ENCODE measurements at regions not wholly inside any gene's neighbourhood (a gene's known extent, or its start where the extent isn't known, plus 50 kb on each side); places are given as distances from the start of the nearest gene placed in this dataset.

- H3K4me1 ChIP-seq (ENCODE audit: insufficient read depth, low read length), result no peaks in the 10 kb centered on the region
- H3K4me3 ChIP-seq (ENCODE audit: low read length), result no peak overlapping the region
- no peaks in the 10 kb centered on the region for H3K27me3 ChIP-seq (ENCODE audit: insufficient read depth, low read length)
- H2AFZ ChIP-seq (ENCODE audit: low read depth, low read length), result no peak overlapping the region
- H3K36me3 ChIP-seq (ENCODE audit: insufficient read depth, low read length), result no peaks in the 10 kb centered on the region
- no peaks in the 10 kb centered on the region for H3K9me3 ChIP-seq (ENCODE audit: low read length)
Observed at GRCh38 chr3:182717216-182717615, 76.1 kb upstream of the ATP11B start.

DNA sequence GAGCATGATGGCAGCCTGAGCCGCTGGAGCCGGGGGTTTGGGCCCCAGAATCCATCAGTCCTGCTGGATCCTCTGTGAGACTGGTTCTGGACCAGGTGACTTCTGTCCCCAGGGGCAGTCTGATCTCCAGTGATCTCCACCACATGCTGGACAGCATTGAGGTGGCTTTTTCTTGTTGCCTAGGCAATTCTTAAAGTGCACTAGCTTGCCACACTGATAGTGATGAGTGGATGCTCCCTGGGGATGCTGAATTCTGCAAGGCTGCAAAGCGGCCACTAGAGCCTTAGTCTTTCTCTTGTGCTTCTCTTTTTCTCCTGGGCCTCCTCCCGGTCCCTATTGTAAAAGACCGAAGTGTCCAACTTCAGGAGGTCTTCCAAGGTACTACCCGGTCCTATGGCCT is 70.4 kb upstream of the ATP11B start:
- Histone ChIP-seq H3K9me3 (ENCODE audit: low read length) (no peaks in the 10 kb centered on the region), H3K4me3 (ENCODE audit: low read length) (no peak overlapping the region), H3K36me3 (ENCODE audit: insufficient read depth, low read length) (no peaks in the 10 kb centered on the region)

DNA sequence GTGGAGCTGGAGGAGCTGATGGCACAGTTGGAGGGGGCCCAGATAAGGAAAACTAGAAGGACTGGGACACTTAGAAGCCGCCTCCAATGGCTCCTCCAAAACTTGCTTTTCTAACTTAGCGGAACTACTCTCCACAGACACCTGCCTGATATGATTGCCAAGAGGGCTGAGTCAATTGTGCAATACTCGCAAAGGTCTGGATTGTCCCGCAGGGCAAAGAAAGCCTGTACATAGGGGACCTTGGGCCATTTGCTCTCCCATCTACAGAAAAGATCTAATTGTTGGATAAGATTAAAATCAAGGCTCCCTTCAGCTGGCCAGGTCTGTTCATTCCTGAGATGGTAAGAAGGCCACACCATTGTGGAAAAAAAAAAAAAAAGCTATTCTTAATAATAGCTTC is 69.7 kb upstream of the ATP11B start:
- Histone ChIP-seq H3K4me3 (ENCODE audit: low read length) (no peak overlapping the region), H3K9me3 (ENCODE audit: low read length) (no peaks in the 10 kb centered on the region), H2AFZ (ENCODE audit: low read depth, low read length) (no peak overlapping the region), H3K27me3 (ENCODE audit: insufficient read depth, low read length) (peaks cover 3% of the 10 kb centered on the region), H3K36me3 (ENCODE audit: insufficient read depth, low read length) (no peaks in the 10 kb centered on the region), H3K4me1 (ENCODE audit: insufficient read depth, low read length) (peaks cover 15% of the 10 kb centered on the region)

More for the DNA sequence above, 70.4 kb upstream of the ATP11B start:
- H3K27me3 ChIP-seq (ENCODE audit: insufficient read depth, low read length), result peaks cover 3% of the 10 kb centered on the region
- peaks cover 15% of the 10 kb centered on the region for H3K4me1 ChIP-seq (ENCODE audit: insufficient read depth, low read length)
- H2AFZ ChIP-seq (ENCODE audit: low read depth, low read length), result no peak overlapping the region

GRCh38 chr3:182725372-182726251 is 67.7 kb upstream of the ATP11B start:
- no peaks in the 10 kb centered on the region for H3K36me3 ChIP-seq (ENCODE audit: insufficient read depth, low read length)
- H3K9me3 ChIP-seq (ENCODE audit: low read length), result no peaks in the 10 kb centered on the region
- H3K4me1 ChIP-seq (ENCODE audit: insufficient read depth, low read length), result peaks cover 15% of the 10 kb centered on the region
- peaks cover 3% of the 10 kb centered on the region for H3K27me3 ChIP-seq (ENCODE audit: insufficient read depth, low read length)
- no peak overlapping the region for H2AFZ ChIP-seq (ENCODE audit: low read depth, low read length)
- no peak overlapping the region for H3K4me3 ChIP-seq (ENCODE audit: low read length)

- no peak overlapping the region for H3K4me3 ChIP-seq (ENCODE audit: low read length)
Observed at GRCh38 chr3:182726258-182727142, 66.8 kb upstream of the ATP11B start.

GRCh38 chr3:182728238-182728637 is 65.1 kb upstream of the ATP11B start:
- Histone ChIP-seq H3K4me1 (ENCODE audit: insufficient read depth, low read length) (peaks cover 15% of the 10 kb centered on the region), H2AFZ (ENCODE audit: low read depth, low read length) (no peak overlapping the region), H3K4me3 (ENCODE audit: low read length) (no peak overlapping the region), H3K27me3 (ENCODE audit: insufficient read depth, low read length) (peaks cover under 1% of the 10 kb centered on the region), H3K36me3 (ENCODE audit: insufficient read depth, low read length) (no peaks in the 10 kb centered on the region), H3K9me3 (ENCODE audit: low read length) (no peaks in the 10 kb centered on the region)

More at GRCh38 chr3:182726258-182727142, 66.8 kb upstream of the ATP11B start:
- Histone ChIP-seq H3K9me3 (ENCODE audit: low read length) (no peaks in the 10 kb centered on the region), H3K4me1 (ENCODE audit: insufficient read depth, low read length) (peaks cover 15% of the 10 kb centered on the region), H3K36me3 (ENCODE audit: insufficient read depth, low read length) (no peaks in the 10 kb centered on the region), H2AFZ (ENCODE audit: low read depth, low read length) (no peak overlapping the region), H3K27me3 (ENCODE audit: insufficient read depth, low read length) (peaks cover 3% of the 10 kb centered on the region)

DNA sequence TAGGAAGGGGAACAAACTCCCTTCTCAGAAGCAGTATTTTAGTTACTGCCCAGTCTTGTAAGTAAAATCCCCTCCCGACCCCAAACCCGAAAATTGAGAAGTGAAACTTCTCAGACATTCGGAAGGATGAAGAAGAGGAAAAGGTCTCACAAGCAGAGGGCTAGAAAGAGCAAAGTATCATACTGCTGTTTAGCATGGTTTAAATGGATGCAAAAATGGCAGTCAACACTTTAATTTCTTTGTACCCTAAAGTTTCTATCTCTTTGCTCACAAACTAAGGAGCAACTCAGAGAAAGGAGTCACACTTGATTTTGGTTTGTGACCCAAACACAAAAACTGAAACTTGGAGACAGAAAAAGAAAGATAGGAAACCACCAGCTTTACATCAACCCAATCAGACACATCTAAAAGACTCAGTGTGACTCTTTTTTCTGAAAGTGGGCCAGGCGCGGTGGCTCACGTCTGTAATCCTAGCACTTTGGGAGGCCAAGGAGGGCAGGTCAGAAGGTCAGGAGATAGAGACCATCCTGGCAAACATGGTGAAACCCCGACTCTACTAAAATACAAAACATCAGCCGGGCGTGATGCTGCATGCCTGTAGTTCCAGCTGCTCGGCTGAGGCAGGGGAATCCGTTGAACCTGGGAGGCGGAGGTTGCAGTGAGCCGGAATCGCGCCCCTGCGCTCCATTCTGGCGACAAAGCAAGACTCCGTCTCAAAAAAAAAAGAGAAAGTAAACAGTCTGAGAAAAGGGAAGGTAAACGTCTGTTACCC is 63.2 kb upstream of the ATP11B start:
- Histone ChIP-seq H3K4me1 (ENCODE audit: insufficient read depth, low read length) (peaks cover 13% of the 10 kb centered on the region), H3K36me3 (ENCODE audit: insufficient read depth, low read length) (no peaks in the 10 kb centered on the region), H3K9me3 (ENCODE audit: low read length) (no peaks in the 10 kb centered on the region), H3K4me3 (ENCODE audit: low read length) (no peak overlapping the region), H3K27me3 (ENCODE audit: insufficient read depth, low read length) (no peaks in the 10 kb centered on the region), H2AFZ (ENCODE audit: low read depth, low read length) (no peak overlapping the region)

DNA sequence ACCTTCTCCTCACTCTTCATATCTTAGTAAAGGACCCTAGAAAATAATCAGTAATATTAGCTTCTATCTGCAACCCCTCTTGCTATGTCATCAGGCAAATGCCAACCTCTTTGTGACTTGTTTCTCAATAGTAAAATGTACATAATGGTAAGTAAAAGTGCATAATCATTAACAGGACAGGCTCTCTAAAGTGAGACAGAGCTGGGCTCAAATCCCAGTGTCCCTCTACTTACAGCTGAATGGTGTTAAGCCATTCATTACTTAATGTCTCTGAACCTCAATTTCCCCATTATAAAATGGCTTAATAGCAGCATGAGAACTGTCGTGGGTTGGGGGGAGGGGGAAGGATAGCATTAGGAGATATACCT is 62.6 kb upstream of the ATP11B start:
- Histone ChIP-seq H3K4me3 (ENCODE audit: low read length) (no peak overlapping the region), H2AFZ (ENCODE audit: low read depth, low read length) (no peak overlapping the region), H3K27me3 (ENCODE audit: insufficient read depth, low read length) (no peaks in the 10 kb centered on the region), H3K4me1 (ENCODE audit: insufficient read depth, low read length) (peaks cover 7% of the 10 kb centered on the region), H3K36me3 (ENCODE audit: insufficient read depth, low read length) (no peaks in the 10 kb centered on the region), H3K9me3 (ENCODE audit: low read length) (no peaks in the 10 kb centered on the region)

- no peaks in the 10 kb centered on the region for H3K36me3 ChIP-seq (ENCODE audit: insufficient read depth, low read length)
- no peaks in the 10 kb centered on the region for H3K4me1 ChIP-seq (ENCODE audit: insufficient read depth, low read length)
- H2AFZ ChIP-seq (ENCODE audit: low read depth, low read length), result no peak overlapping the region
- H3K9me3 ChIP-seq (ENCODE audit: low read length), result no peaks in the 10 kb centered on the region
- no peak overlapping the region for H3K4me3 ChIP-seq (ENCODE audit: low read length)
- H3K27me3 ChIP-seq (ENCODE audit: insufficient read depth, low read length), result peaks cover 5% of the 10 kb centered on the region
Observed at GRCh38 chr3:182731764-182732163, 61.5 kb upstream of the ATP11B start.

- Histone ChIP-seq H3K36me3 (ENCODE audit: insufficient read depth, low read length) (no peaks in the 10 kb centered on the region), H3K4me3 (ENCODE audit: low read length) (no peak overlapping the region), H3K27me3 (ENCODE audit: insufficient read depth, low read length) (peaks cover 6% of the 10 kb centered on the region), H2AFZ (ENCODE audit: low read depth, low read length) (no peak overlapping the region), H3K9me3 (ENCODE audit: low read length) (no peaks in the 10 kb centered on the region), H3K4me1 (ENCODE audit: insufficient read depth, low read length) (no peaks in the 10 kb centered on the region)
Observed at GRCh38 chr3:182732232-182733015, 60.9 kb upstream of the ATP11B start.

GRCh38 chr3:182735672-182736071 is 57.6 kb upstream of the ATP11B start:
- Histone ChIP-seq H3K4me1 (ENCODE audit: insufficient read depth, low read length) (no peaks in the 10 kb centered on the region), H3K4me3 (ENCODE audit: low read length) (no peak overlapping the region), H2AFZ (ENCODE audit: low read depth, low read length) (no peak overlapping the region), H3K9me3 (ENCODE audit: low read length) (no peaks in the 10 kb centered on the region), H3K36me3 (ENCODE audit: insufficient read depth, low read length) (no peaks in the 10 kb centered on the region), H3K27me3 (ENCODE audit: insufficient read depth, low read length) (peaks cover 16% of the 10 kb centered on the region)

GRCh38 chr3:182737825-182738224 is 55.5 kb upstream of the ATP11B start:
- H2AFZ ChIP-seq (ENCODE audit: low read depth, low read length), result no peak overlapping the region
- H3K4me1 ChIP-seq (ENCODE audit: insufficient read depth, low read length), result no peaks in the 10 kb centered on the region
- H3K9me3 ChIP-seq (ENCODE audit: low read length), result no peaks in the 10 kb centered on the region
- no peak overlapping the region for H3K4me3 ChIP-seq (ENCODE audit: low read length)
- H3K27me3 ChIP-seq (ENCODE audit: insufficient read depth, low read length), result peaks cover 16% of the 10 kb centered on the region
- no peaks in the 10 kb centered on the region for H3K36me3 ChIP-seq (ENCODE audit: insufficient read depth, low read length)
